CD4-positive, alpha-beta T cell treated with Interleukin-17A for 4 hours (primary cell): ENCODE measurements at regions not wholly inside any gene's neighbourhood (a gene's known extent, or its start where the extent isn't known, plus 50 kb on each side); places are given as distances from the start of the nearest gene placed in this dataset.

Experiments used
- DNase-seq: peaks from one replicate; pipeline ENCODE4 v3.0.0-alpha.2; 2020; ENCODE audit warnings: mixed read lengths

GRCh38 chr6:137434640-137435039 lies 59.6 kb downstream of the OLIG3 start:
- DNase-seq = no peak

- DNase-seq = no peak
Observed at GRCh38 chr6:137432054-137432611, 62.1 kb downstream of the OLIG3 start.

GRCh38 chr6:137430954-137431353 lies 63.2 kb downstream of the OLIG3 start:
- no peak for DNase-seq

GRCh38 chr6:137427656-137428290 lies 66.4 kb downstream of the OLIG3 start:
- no peak for DNase-seq

GRCh38 chr6:137426007-137426689 lies 68.0 kb downstream of the OLIG3 start:
- no peak for DNase-seq

- no peak for DNase-seq
Observed at GRCh38 chr6:137424251-137424650, 69.9 kb downstream of the OLIG3 start.

DNA sequence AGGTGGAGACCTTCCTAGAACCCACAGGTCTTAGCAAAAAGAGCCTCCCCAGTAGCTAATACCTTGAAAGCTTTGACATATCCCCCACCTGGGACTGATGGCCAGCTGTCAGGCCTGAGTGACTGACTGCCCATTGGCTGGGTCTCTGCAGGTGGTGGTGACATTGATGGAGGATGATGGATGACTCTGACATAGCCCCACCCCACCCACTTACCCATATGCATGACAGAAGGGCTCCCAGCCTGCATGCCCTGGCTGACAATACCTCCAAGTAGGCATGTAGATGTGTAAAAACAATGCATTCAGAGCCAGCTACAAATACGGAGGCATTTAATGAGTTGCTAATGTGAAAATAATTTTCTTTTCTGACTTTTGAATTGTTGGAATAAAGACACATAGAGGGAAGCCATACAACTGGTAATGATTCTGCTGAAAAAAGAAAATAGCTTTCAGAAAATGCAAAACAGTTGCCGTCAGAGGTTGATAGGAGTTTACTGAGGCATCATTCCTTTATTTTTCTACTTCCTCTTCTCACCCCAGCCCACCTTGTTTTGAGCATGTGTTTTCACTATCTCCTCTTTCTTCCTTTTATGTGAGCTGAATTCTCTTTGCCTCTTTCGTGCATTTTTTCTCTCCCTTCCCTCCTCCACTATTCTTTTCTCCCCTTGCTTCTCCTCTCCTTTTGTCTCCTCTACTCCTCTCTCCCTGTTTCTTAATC lies 70.6 kb downstream of the OLIG3 start:
- DNase-seq = no peak

- DNase-seq = no peak
Observed at GRCh38 chr6:137417396-137417795, 76.8 kb downstream of the OLIG3 start.

GRCh38 chr6:137416376-137417109 lies 77.7 kb downstream of the OLIG3 start:
- DNase-seq = no peak

- no peak for DNase-seq
Observed at GRCh38 chr6:137415834-137416190, 78.4 kb downstream of the OLIG3 start.

DNA sequence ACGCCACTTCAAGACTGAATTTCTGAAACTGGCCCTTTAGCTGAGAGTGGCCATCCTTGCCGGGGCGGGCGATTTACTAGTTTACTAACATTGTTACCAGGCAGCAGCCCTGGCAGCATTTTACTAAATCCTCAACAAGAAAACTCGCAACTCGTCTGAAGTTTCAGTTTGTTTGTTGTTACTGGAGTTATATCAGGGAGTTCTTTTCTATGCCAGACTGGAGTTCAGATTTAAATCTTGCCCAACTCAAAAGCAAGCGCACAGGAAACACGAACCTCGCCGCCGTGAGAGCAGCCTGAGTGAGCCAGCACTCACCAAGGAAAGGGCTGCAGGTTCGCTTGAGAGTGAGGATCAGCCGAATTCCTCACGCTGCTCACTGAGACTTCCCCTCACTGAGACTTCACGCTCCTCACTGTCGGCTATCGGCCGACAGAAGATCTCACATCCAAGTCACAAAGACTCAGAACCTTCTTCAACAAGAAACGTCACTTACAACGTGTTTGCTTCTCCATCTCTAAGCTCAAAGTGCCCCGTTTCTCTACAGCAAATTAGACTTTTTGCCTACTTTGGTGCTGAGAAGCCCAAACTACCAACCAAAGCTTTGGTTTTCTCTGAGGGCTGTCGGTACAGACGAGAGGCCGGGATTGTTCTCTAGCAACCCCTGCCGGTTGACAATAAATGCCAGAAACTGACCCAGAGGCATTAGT lies 78.9 kb downstream of the OLIG3 start:
- DNase-seq = peak; percentile 78

GRCh38 chr6:137414599-137414998 lies 79.6 kb downstream of the OLIG3 start:
- no peak for DNase-seq

DNA sequence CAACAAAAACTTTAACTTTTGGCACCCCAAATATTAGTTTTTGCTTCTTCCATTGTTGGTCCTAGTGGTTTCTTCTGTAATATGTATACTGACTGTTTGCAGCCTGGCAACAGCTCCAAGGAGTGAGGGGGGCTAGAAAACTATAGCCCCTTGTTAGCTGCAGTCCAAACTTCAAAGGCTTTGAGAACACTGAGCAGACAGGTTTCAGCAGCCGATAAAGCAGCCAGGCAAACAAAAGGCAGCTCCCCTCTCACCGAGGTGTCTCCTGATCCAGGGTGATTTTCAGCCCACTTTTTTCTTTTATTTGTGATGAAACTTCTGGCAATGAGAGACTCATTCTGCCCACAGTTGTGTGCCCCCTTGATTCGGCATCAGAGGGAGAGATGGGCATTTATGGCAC lies 80.7 kb downstream of the OLIG3 start:
- no peak for DNase-seq

DNA sequence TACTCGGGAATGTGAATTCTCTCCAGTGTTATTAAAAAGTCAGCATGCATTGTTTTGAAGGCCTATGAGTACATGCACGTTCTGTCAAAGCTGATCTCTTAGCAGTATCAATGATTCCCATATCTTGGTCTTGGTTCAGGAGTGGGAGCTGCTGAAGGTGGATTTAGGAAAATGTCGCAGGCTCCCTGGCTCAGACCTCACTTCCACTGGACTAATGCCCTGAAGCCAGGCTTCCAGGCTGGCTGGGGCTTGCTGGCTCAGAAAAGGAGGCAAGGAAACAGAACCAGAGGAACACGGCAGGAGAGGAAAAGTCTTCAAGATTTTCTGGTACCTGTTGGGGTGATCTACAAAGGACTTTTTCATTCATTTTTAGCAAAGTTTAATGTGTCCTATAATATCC lies 81.6 kb downstream of the OLIG3 start:
- no peak for DNase-seq

DNA sequence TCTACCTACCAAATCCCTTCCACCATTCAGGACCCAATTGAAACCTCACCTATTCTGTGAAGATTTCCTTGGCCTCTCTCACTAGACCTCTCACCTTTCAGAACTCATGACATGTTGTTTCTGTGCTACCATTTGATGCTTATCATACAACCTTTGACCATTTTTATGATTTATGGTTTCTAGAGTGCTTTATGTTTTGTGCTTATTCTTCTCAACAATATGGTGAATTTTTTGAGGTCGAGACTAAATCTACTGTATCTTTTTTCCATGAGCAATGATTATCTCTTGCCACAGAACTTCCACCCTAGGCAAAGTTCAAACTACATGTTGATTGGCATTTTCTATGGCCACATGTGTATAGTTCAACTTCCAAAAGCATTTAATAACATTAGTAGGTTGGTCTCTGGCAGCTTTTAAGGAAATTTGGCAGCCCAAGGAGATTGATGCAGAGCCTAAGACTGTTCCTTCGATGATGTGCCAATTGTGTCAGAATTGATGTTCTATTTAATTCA lies 84.9 kb downstream of the OLIG3 start:
- DNase-seq = no peak

- no peak for DNase-seq
Observed at GRCh38 chr6:137407816-137408215, 86.4 kb downstream of the OLIG3 start.

- no peak for DNase-seq
Observed at GRCh38 chr6:137405806-137406205, 88.4 kb downstream of the OLIG3 start.

- DNase-seq = no peak
Observed at GRCh38 chr6:137403855-137404254, 90.3 kb downstream of the OLIG3 start.

GRCh38 chr6:137403443-137403842 lies 90.8 kb downstream of the OLIG3 start:
- no peak for DNase-seq

DNA sequence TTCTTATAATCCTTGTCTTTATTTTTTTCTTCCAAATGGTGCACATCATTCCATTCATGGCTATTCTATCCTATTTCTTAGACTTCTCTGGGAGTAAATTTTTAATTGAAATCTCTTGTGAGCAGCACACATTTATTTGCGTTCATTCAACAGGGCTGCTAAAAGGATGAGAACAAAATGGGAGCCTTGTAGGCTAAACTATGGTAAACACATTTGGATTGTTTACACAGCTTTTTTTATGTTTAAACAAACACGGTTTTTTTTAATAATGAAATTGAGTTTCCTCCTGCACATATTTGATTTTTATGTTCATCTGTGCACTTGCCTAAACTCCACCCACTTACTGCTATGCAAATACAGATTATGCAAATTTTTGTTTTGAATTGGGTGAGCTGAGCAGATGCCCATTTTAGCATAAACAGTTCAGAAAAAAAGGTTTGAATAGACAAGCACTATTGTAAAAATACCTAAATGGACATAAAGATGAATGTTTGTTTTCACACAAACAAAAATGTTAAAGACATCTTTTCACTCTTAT lies 92.0 kb downstream of the OLIG3 start:
- DNase-seq = no peak

GRCh38 chr6:137401088-137401487 lies 93.1 kb downstream of the OLIG3 start:
- DNase-seq = no peak

GRCh38 chr6:137399881-137400443 lies 94.2 kb downstream of the OLIG3 start:
- no peak for DNase-seq
